Stimulated activated CD4-positive, alpha-beta T cell treated with anti-CD3 and anti-CD28 coated beads, Interleukin-12 subunit alpha, Interleukin-12 subunit beta, amount 100 ng/mL, for 24 hours (primary cell): ENCODE measurements at regions not wholly inside any gene's neighbourhood (a gene's known extent, or its start where the extent isn't known, plus 50 kb on each side); places are given as distances from the start of the nearest gene placed in this dataset.
"Not testable (repeated sequence)": the region's sequence is repeated elsewhere in the genome, so short reads cannot be mapped to it uniquely, and the experiment has no call there.

Source experiments
- DNase-seq, 2 experiments: peaks; one replicate each; pipeline ENCODE4 v3.0.0-alpha.2; 2020; ENCODE audit warnings: low read depth in 2 of 2

DNA sequence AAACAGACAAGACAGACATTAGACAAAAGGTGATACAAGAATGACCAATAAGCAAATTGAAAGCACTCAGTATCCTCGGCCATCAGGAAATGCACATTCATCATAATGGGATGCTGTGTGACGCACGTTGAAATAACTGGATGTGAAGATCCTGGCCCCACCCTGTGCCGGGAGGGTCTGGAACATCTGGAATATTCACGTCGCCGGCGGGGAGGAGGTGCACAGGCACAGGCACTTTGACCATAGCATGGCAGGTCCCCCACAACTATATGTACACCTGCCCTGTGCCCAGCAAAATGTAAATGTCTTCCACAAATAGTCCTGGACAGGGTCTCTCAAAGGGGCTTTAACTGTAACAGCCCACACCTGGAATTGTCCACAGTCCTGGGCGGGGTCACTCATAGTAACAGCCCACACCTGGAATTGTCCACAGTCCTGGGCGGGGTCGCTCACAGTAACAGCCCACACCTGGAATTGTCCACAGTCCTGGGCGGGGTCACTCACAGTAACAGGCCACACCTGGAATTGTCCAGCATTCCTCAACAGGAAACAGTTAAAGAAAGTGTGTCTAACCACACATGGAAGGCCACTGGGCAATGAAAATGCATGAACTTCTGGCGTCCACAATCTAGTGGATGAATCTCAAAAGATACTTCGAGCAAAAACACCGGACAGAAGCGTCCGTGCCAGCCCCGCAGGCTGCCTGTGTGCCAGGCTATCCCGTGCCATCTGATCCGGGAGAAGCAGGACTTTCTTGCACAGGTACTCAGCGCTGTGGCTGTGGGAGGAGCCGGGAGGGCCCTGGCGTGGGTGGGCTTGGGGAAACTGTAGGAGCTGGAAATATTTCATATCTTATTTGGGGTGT is 113.4 kb downstream of the RTP5 start:
- no peak for DNase-seq

DNA sequence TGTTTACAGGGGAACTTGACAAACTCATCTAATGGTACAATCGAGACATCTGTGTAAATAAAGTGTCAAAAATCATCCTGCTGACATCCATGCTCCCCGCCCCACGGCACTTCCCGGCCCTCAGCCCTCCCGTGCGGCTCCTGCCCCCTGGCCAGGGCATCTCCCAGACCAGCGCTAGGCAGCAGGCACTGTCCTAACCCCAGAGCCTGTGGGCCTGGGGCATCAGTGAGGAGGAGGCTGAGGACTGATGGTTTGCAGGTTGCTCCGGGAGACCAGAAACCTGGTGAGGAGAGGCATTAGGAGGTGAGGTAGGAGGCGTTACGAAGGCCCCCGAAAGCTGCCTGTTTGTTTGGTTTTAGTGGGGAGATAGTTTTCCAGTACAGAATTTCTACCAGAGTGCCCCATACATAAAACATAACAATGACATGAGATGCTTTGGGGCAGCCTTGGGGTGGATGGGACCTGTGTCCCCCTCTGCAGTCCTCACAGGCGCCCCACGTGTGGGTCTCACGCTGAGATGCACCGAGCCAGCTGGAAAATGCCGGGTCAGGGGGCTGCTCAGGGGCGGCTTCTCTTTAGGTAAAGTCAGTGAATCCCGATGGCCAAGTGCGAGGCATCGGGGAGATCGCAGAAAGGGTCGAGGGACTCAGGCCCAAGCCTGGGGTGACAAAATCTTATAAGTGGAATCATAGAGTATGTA is 114.2 kb downstream of the RTP5 start:
- DNase-seq = no peak

GRCh38 chr2:241984271-241984655 is 114.7 kb downstream of the RTP5 start:
- DNase-seq = no peak

DNA sequence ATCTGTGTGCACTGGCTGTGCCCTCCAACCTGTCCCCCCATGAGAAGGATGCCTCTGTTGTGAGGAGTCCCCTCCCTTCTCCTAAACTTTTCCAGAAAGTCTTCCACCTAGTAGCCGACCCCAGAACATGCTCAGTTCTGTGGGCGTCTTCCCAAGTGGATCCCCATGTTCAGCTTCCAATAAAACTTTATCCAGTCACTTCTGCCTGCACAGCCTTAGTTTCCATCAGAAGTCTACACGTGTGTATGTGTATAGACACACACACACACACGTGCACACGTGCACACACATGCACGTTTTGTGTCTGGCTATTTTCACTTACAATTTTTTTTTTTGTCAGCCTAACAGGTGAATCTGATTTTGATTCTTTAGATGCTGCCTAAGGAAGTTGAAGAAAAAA is 115.1 kb downstream of the RTP5 start:
- no peak for DNase-seq

DNA sequence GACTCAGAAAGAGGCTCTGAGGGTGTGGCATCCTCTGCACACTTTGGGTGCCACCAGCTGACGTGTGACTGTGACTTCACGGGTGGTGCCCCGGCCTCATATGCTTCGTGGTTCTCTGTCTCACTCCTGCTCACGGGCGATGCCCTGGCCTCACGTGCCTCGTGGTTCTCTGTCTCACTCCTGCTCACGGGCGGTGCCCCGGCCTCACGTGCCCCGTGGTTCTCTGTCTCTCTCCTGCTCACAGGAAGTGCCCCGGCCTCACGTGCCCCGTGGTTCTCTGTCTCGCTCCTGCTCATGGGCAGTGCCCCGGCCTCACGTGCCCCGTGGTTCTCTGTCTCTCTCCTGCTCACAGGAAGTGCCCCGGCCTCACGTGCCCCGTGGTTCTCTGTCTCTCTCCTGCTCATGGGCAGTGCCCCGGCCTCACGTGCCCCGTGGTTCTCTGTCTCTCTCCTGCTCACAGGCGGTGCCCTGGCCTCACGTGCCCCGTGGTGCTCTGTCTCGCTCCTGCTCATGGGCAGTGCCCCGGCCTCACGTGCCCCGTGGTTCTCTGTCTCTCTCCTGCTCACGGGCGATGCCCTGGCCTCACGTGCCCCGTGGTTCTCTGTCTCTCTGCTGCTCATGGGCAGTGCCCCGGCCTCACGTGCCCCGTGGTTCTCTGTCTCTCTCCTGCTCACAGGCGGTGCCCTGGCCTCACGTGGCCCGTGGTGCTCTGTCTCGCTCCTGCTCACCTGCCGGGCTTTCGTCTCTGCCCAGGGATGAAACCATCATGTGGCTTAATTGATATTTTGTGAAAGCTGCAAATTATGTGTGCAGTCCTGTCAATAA is 115.8 kb downstream of the RTP5 start:
- not testable (repeated sequence) for DNase-seq

GRCh38 chr2:241985986-241986329 is 116.4 kb downstream of the RTP5 start:
- no peak for DNase-seq

DNA sequence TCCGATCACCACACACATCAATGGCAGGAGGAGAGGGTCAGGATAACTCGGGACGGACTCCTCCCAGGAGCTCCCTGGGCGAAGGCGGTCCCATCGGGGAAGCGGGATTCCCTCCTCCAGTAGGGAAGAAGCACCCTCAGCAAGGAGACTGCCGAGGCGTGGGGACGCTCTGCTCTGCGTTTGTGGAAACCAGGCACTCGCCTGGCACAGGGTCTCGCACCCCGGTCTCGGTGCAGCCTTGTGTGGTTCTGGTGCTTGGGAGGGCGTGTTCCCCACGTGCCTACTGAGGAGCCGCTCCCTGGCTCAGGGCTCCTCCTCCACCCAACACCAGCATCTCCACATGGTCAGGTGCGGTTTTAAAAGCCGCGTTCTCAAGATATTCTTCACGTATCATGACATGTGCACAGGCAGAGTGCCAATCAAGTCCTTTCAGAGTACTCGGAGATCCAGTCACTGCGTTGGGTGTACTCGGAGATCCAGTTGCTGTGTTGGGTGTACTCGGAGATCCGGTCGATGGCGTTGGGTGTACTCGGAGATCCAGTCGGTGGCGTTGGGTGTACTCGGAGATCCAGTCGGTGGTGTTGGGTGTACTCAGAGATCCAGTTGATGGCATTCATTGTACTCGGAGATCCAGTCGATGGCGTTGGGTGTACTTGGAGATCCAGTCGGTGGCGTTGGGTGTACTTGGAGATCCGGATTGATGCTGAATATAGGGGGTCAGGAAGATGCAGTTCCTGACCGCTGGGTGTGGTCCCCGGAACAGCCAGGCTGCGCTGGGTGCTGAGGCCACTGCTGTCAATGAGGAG is 117.5 kb downstream of the RTP5 start:
- no peak for DNase-seq

DNA sequence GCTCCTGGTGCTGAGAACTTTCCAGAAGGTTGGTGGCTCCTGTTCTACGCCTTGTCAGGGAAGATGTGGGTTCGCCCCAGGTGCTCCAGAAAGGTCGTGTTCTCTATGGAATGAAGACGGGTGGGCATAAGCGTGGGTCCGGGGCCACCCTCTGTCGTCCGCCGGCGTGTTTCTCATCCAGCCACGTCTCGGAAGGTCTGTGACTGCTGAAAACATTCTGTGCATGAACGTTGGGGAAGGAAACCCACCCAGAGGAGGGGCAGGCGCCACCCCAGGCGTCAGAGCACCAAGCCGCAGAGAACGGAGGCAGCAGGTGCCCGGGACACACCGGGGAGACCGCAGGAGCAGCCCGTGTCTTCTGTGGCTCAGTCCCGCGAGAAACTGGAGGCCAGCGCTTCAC is 118.2 kb downstream of the RTP5 start:
- DNase-seq = no peak

DNA sequence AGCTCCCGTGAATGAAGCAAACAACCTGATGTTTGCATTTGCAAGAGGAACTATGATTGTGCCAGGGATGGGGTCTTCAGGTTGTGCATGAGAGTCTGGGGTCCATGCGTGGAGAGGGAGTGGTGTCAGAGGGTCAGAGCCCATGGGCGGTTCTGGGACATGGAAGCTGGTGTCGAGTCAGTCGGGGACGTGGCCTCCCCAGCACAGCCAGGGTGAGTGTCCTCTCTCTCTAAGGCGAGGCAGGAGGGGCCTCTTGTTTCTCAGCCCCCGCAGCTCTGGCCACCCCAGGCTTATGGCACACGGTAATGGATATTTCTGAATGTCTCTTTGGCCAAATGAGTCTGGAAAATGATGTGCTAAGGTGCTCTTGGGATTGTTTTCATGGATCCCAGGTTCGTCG is 118.6 kb downstream of the RTP5 start:
- DNase-seq = no peak

GRCh38 chr2:241989074-241989473 is 119.5 kb downstream of the RTP5 start:
- DNase-seq = no peak

- DNase-seq = no peak
These were observed 120.9 kb downstream of the RTP5 start for GRCh38 chr2:241990466-241990865.

DNA sequence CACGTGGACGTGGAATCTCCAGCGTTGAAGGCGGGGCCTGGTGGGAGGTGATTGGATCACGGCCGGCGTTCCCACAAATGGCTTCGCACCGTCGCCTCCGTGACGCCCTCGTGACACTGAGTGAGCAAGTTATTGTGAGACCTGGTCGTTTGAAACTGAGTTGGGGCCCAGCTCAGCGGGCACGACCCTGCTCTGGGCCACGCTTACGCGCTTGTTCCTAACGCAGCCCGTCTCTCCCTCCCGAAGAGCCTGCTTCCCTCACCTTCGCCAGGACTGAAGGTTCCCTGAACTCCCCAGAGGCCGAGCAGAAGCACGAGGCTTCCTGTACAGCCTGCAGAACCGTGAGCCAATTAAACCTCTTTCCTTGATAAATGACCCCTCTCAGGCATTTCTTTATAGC is 121.8 kb downstream of the RTP5 start:
- no peak for DNase-seq

- DNase-seq = no peak
These were observed 123.2 kb downstream of the RTP5 start for GRCh38 chr2:241992753-241993152.

DNA sequence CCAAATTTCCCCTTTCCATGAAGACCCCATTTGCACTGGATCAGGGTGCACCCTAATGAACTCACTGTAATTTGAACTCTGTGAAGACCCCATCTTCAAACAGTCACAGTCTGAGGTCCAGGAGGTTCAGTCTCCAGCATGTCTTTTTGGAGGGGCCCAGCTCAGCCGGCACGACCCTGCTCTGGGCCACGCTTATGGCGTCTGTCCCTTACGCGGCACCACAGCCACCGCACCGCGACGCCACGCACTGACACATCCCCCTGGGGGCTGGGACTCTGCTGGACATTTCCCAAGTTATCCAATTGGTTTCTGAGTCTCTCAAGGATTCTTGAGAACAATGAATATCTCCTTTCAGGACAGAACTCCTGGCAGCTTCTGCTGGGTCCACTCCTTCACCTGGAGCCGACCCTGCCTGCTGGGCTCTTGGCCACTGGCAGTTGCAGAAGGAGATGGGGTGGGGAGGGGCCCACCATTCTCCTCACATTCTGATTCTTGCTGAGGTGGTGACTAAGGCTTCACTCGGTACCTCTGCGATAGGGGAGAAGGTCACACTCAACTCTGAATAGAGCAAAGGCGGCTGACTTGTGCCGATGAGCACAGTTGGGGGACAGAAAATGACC is 124.0 kb downstream of the RTP5 start:
- DNase-seq = no peak

DNA sequence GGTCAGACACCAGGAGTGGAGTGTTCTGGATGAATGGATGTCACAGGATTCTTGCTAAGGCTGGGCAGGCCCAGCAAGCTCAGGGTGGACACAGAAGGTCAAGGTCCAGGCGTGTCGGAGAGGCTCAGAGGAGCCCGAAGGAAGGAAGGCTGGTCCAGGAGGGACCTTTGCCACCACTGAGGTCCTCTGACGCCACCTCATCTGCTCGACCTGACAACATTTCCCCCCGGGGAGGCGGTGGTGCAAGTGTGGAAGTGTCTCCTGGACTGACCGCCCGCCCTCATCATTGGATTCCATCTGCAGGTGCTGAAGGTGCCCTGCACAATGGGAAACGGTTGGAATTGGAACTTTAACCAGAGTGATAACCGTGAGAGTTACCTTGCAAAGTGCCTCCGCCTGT is 124.6 kb downstream of the RTP5 start:
- no peak for DNase-seq

- DNase-seq = no peak
These were observed 125.2 kb downstream of the RTP5 start for GRCh38 chr2:241994556-241995213.

DNA sequence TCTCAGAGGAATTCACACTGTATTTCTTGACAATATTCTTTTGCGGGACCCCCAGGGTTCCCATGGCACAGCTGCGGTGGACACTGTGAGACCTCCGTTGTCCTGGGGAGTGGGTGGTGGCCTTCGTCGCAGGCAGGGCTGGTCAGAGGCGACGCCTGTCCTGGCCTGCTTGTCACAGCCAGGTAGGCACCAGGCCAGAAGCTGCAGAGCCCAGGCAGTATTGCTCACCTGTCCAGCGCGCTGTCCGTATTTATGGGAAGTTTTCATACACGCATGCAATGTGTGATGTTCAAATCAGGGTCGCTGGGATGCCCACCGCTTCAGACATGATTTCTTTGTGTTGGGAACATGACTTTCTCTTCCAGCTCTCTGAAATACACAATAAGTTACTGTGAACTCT is 126.6 kb downstream of the RTP5 start:
- no peak for DNase-seq

DNA sequence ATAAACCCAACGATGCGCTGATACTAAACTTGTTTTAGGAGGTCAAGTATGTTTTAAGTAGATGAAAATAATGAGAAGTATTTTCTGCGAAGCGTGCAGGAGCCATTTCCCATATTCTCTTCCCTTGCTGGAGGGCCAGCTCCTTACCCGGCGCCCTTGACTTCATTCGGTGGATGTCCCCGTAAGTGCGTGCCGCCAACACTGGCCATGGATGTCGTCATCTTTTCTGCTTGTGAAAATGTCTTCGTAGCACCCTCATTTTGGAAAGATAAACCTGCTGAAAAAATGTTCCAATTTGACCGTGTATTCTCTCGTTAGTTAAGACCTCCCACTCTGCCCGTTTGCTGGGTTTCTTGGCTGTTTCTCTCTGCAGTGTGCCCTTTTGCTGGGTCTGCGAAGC is 127.5 kb downstream of the RTP5 start:
- DNase-seq = no peak

- no peak for DNase-seq
These were observed 129.7 kb downstream of the RTP5 start for GRCh38 chr2:241999184-241999583.

- DNase-seq = no peak
These were observed 132.3 kb downstream of the RTP5 start for GRCh38 chr2:242001853-242002252.

GRCh38 chr2:242002944-242003343 is 133.4 kb downstream of the RTP5 start:
- no peak for DNase-seq
